Heart left ventricle (tissue), 16 donors: ENCODE measurements at regions not wholly inside any gene's neighbourhood (a gene's known extent, or its start where the extent isn't known, plus 50 kb on each side); places are given as distances from the start of the nearest gene placed in this dataset.

Experiments
- ATAC-seq, 4 donors: fragments of 200-7000 bp; cut with Tn5 transposase; one replicate each; pipeline ENCODE4 v1.9.1; 2020 to 2022; ENCODE audit warnings: moderate library complexity in 4 of 4, mild to moderate bottlenecking in 3 of 4, moderate number of reproducible peaks in 1 of 4
- DNase-seq, 5 donors: peaks; one replicate each; pipeline ENCODE4 v3.0.0-alpha.2; 2020
- H3K27ac ChIP-seq, 12 donors: fragments of 200-600 bp; sonication (generic) in 4 of 12; one replicate each; pipeline versions ENCODE4 v1.5.0 to v1.8.0; 2016 to 2022; ENCODE audit warnings: mild to moderate bottlenecking in 2 of 12
- H3K27me3 ChIP-seq, 9 donors: fragments of 200-600 bp; sonication (generic) in 2 of 9; one replicate each; pipeline versions ENCODE4 v1.5.1 to v1.8.0; 2016 to 2022; ENCODE audit warnings: mild to moderate bottlenecking in 3 of 9
- H3K36me3 ChIP-seq, 9 donors: fragments of 200-600 bp; sonication (generic) in 2 of 9; one replicate each; pipeline versions ENCODE4 v1.5.0 to v1.8.0; 2018 to 2022; ENCODE audit warnings: mild to moderate bottlenecking in 2 of 9
- H3K4me1 ChIP-seq, 12 donors: fragments of 200-600 bp; sonication (generic) in 4 of 12; one replicate each; pipeline versions ENCODE4 v1.5.0 to v1.8.0; 2016 to 2022; ENCODE audit warnings: mild to moderate bottlenecking in 3 of 12
- H3K4me3 ChIP-seq, 12 donors: fragments of 200-600 bp; sonication (generic) in 4 of 12; one replicate each; pipeline versions ENCODE4 v1.5.0 to v1.8.0; 2017 to 2022; ENCODE audit warnings: mild to moderate bottlenecking in 9 of 12, moderate library complexity in 4 of 12
- H3K9me3 ChIP-seq, 12 donors: fragments of 200-600 bp; sonication (generic) in 4 of 12; one replicate each; pipeline versions ENCODE4 v1.5.0 to v1.8.0; 2016 to 2022; ENCODE audit warnings: mild to moderate bottlenecking in 1 of 12
- POLR2A ChIP-seq, 2 donors: fragments of 450-650 bp; IDR thresholded peaks; one replicate each; pipeline ENCODE4 v1.6.1; 2017; ENCODE audit warnings: antibody characterized with exemption in 2 of 2, mild to moderate bottlenecking in 2 of 2, moderate library complexity in 2 of 2
- WGBS, 4 donors: extraction: QIAGEN DNeasy Blood & Tissue Kit in 2 of 4; methylation state at CpG; one replicate each; pipeline versions ENCODE4 v1.1.5 to v1.1.7; 2013 to 2018; 5-methylcytosine and 5-hydroxymethylcytosine counted together
- intact Hi-C, 10 donors: fragments of 100-400 bp; cut with DNase I; formaldehyde crosslinking; loops; one replicate each; pipeline versions ENCODE4 v1.11.1 to v1.14.2; 2022
- TF ChIP-seq, protein P1 (sequence below), 12 donors: fragments of 200-600 bp; sonication (generic) in 4 of 12; IDR thresholded peaks; one replicate each; pipeline versions ENCODE4 v1.5.0 to v1.8.0; 2018 to 2022; ENCODE audit warnings: antibody characterized with exemption in 12 of 12, mild to moderate bottlenecking in 5 of 12
- donor health status: ischemic (EF 13 %, LVEDD 7.1; RV severe dilation, severe dysfunction).
- donor health status: healthy with polysubstance abuse.
- donor health status: DM: no; HTN: yes; CAD: no.
- donor health status: DM: no; HTN: no; CAD: no.
- donor health status: ischemic (EF 25% LVEDD 6.9; RV normal size, moderate dysfunction).
- donor health status: ischemic (EF 25% LVEDD 5.7; RV mildly dilated, moderate dysfunction).
- donor health status: healthy.
- donor health status: DM: yes; HTN: yes; CAD: no.
- donor health status: ischemic (EF 35%, LVEDD 5.7; RV mildly dilated, moderate dysfunction).
- donor health status: nonischemic (EF 11% LVEDD 7.7; RV severe dilation, severe dysfunction).
- donor health status: DM: yes; HTN: yes; CAD: no.
- donor health status: PGD.
- donor health status: ischemic (EF 29% LVEDD 5.4; RV normal size, mild dysfunction).
- donor health status: nonischemic (EF 23%, LVEDD 6.1; RV moderate dilation, normal function).

DNA sequence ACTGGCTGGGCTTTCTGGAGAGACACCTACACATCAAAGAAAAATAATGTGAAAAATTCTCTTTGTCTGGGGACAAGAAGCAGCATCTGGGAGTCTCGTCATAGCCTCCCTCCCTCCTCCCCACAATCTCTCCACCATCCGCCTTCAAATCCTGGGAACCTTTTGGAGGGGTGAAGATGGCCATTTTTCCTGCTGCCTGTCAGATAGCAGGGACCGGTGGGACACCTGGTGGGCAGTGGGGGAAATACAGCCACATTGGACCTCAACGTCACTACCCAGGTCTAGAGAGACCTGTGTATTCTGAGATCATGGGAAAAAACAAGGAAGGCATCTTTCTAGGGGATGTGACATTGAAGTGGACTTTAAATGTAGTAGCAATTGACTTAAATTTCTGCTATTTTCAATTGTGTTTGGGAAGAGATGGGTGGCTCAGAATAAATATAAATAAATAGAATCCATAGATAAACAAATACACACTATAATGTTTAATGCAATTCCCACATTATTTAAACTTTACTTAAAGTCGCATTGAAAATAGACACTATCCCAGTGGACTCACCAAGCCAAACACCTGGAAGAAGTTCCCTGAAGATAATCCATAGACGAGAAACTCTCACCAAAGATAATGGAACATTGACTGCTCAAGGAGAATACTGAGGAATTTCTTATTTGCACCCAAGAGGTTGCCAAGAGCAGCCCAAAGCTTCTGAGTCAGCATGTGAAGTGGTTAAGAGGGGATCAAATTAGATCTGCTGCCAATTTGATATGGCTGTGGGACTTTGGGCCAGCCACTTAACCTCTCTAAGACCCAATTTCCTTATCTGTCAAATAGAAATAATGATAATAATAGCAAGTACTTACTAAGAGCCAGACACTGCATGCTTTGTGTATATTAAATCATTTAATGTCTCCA, 147.6 kb upstream of the CAMK1G start:
- DNase-seq (peak; percentile 46 to 74 (median 53)), ATAC-seq (peak in 3 of 4 donors; percentile 58 to 71 (median 65))
- intact Hi-C loops, result loop anchor here in 2 of 10 donors (5.0 to 10.0 kb wide), 3 partner anchors 81 to 234 kb away; no protein-coding TSS in a partner anchor
- 34 to 39% (median 37%) methylated on average over 6 of the region's 6 CpGs for WGBS, 4 donors
- Histone ChIP-seq H3K4me1 (no peaks in the 10 kb centered on the region), H3K36me3 (no peaks in the 10 kb centered on the region), H3K27ac (no peak overlapping the region), H3K27me3 (peaks cover 0 to 3% (median 0%) of the 10 kb centered on the region in 9 donors), H3K4me3 (no peak overlapping the region), H3K9me3 (peaks cover 0 to 6% (median 0%) of the 10 kb centered on the region in 12 donors)
- no peak for TF ChIP-seq POLR2A (IDR thresholded peaks at IDR 0.05)
- TF ChIP-seq, protein P1, sequence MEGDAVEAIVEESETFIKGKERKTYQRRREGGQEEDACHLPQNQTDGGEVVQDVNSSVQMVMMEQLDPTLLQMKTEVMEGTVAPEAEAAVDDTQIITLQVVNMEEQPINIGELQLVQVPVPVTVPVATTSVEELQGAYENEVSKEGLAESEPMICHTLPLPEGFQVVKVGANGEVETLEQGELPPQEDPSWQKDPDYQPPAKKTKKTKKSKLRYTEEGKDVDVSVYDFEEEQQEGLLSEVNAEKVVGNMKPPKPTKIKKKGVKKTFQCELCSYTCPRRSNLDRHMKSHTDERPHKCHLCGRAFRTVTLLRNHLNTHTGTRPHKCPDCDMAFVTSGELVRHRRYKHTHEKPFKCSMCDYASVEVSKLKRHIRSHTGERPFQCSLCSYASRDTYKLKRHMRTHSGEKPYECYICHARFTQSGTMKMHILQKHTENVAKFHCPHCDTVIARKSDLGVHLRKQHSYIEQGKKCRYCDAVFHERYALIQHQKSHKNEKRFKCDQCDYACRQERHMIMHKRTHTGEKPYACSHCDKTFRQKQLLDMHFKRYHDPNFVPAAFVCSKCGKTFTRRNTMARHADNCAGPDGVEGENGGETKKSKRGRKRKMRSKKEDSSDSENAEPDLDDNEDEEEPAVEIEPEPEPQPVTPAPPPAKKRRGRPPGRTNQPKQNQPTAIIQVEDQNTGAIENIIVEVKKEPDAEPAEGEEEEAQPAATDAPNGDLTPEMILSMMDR (IDR thresholded peaks at IDR 0.05), result peak; percentile 49 to 77 (median 68)

DNA sequence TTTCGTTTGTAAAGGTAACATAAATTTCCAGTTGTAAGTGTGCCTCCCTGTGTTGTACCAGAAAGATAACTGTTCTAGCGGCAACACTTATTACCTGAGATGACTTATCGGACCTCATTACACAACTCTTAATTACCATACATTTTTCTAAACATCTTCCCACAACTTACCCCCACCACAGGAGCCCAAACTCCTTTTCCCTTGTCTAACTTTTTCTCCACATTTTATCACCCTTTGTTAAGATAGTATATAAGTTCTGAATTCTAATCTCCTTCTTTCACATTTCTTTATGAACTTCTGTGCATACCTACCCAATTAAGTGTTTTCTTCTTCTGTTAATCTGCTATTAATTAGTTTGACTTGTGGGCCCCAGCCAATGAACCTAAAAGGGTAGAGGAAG, 143.7 kb upstream of the CAMK1G start:
- WGBS, 4 donors, result 88 to 96% (median 91%) methylated on average over 3 of the region's 3 CpGs
- no peak for TF ChIP-seq POLR2A (IDR thresholded peaks at IDR 0.05)
- TF ChIP-seq, protein P1 (IDR thresholded peaks at IDR 0.05), result no peak
- Histone ChIP-seq H3K4me1 (no peaks in the 10 kb centered on the region), H3K27me3 (peaks cover 0 to 3% (median 0%) of the 10 kb centered on the region in 9 donors), H3K9me3 (peaks cover 0 to 6% (median 0%) of the 10 kb centered on the region in 12 donors), H3K4me3 (no peak overlapping the region), H3K36me3 (no peaks in the 10 kb centered on the region), H3K27ac (no peak overlapping the region)
- no peak for DNase-seq
- intact Hi-C loops, result loop anchor here in 2 of 10 donors (5.0 to 10.0 kb wide), 3 partner anchors 85 to 238 kb away; no protein-coding TSS in a partner anchor
- ATAC-seq, result no peak

- DNase-seq, result no peak
- no peaks in the 10 kb centered on the region for H3K36me3 ChIP-seq
- TF ChIP-seq, protein P1 (IDR thresholded peaks at IDR 0.05), result no peak
- no peak for TF ChIP-seq POLR2A (IDR thresholded peaks at IDR 0.05)
- intact Hi-C loops, result no loop called here
- H3K27me3 ChIP-seq, result no peaks in the 10 kb centered on the region
- peaks cover 0 to 6% (median 0%) of the 10 kb centered on the region in 12 donors for H3K9me3 ChIP-seq
- H3K27ac ChIP-seq, result no peak overlapping the region
- H3K4me1 ChIP-seq, result no peaks in the 10 kb centered on the region
- H3K4me3 ChIP-seq, result no peak overlapping the region
- no peak for ATAC-seq
- 76 to 87% (median 79%) methylated on average over 5 of the region's 5 CpGs for WGBS, 4 donors
Observed at GRCh38 chr1:209443361-209443931, 140.1 kb upstream of the CAMK1G start.
